Liver (tissue), 8 donors: ENCODE measurements at regions not wholly inside any gene's neighbourhood (a gene's known extent, or its start where the extent isn't known, plus 50 kb on each side); places are given as distances from the start of the nearest gene placed in this dataset.

Source experiments
- DNase-seq: peaks from one replicate; pipeline ENCODE4 v3.0.0-alpha.2; 2017; ENCODE audit warnings: low spot score
- H3K27ac ChIP-seq, 2 donors: one replicate each; pipeline ENCODE4 v1.7.0; 2013; ENCODE audit warnings: inconsistent platforms in 2 of 2, low read length in 2 of 2, control low read depth in 1 of 2, low read depth in 1 of 2, mild to moderate bottlenecking in 1 of 2
- H3K27me3 ChIP-seq, 4 donors: one replicate each; pipeline versions ENCODE4 v1.6.1 to v1.7.0; 2013; ENCODE audit warnings: low read length in 3 of 4, inconsistent platforms in 1 of 4, mild to moderate bottlenecking in 1 of 4, moderate library complexity in 1 of 4; ENCODE audit not compliant: control insufficient read depth in 4 of 4, insufficient read depth in 4 of 4
- H3K36me3 ChIP-seq, 4 donors: one replicate each; pipeline versions ENCODE4 v1.6.1 to v1.7.0; 2013; ENCODE audit warnings: low read length in 3 of 4, mild to moderate bottlenecking in 3 of 4, low read depth in 1 of 4, moderate library complexity in 1 of 4; ENCODE audit not compliant: control insufficient read depth in 4 of 4, insufficient read depth in 3 of 4
- H3K4me1 ChIP-seq, 4 donors: one replicate each; pipeline versions ENCODE4 v1.6.1 to v1.7.0; 2013; ENCODE audit warnings: low read length in 3 of 4, mild to moderate bottlenecking in 3 of 4, moderate library complexity in 1 of 4; ENCODE audit not compliant: control insufficient read depth in 4 of 4, insufficient read depth in 4 of 4
- H3K4me3 ChIP-seq, 3 donors: one replicate each; pipeline versions ENCODE4 v1.6.1 to v1.7.0; 2013; ENCODE audit warnings: low read length in 3 of 3, control low read depth in 1 of 3, low read depth in 1 of 3, mild to moderate bottlenecking in 1 of 3
- H3K9ac ChIP-seq, 2 donors: one replicate each; pipeline ENCODE4 v1.7.0; 2013; ENCODE audit warnings: low read length in 2 of 2, mild to moderate bottlenecking in 2 of 2, moderate library complexity in 2 of 2, control low read depth in 1 of 2, low read depth in 1 of 2
- H3K9me3 ChIP-seq, 4 donors: one replicate each; pipeline versions ENCODE4 v1.6.1 to v1.7.0; 2013; ENCODE audit warnings: low read length in 3 of 4; ENCODE audit not compliant: control insufficient read depth in 4 of 4
- ATF3 ChIP-seq: IDR thresholded peaks from 2 replicates; pipeline ENCODE4 v1.6.1; 2016; ENCODE audit warnings: antibody characterized with exemption
- CTCF ChIP-seq: fragments of 150-350 bp; IDR thresholded peaks from 2 replicates; pipeline ENCODE4 v1.5.1; 2017; ENCODE audit warnings: improper control_type of control experiment, low read depth, low read length; ENCODE audit not compliant: missing input control
- EGR1 ChIP-seq, 2 donors: IDR thresholded peaks; 2 replicates each; pipeline ENCODE4 v1.6.1; 2016 to 2018; ENCODE audit warnings: antibody characterized with exemption in 2 of 2, low read depth in 2 of 2
- FOXA1 ChIP-seq: IDR thresholded peaks from 2 replicates; pipeline ENCODE4 v1.6.1; 2016; ENCODE audit warnings: antibody characterized with exemption
- FOXA2 ChIP-seq: IDR thresholded peaks from 2 replicates; pipeline ENCODE4 v1.6.1; 2016; ENCODE audit warnings: antibody characterized with exemption
- GABPA ChIP-seq, 2 donors: IDR thresholded peaks in 1 of 2; conservative IDR thresholded peaks in 1 of 2; 2 replicates each; pipeline ENCODE4 v1.6.1; 2016; ENCODE audit warnings: antibody characterized with exemption in 2 of 2, mild to moderate bottlenecking in 1 of 2, moderate library complexity in 1 of 2
- HNF4A ChIP-seq, 2 donors: conservative IDR thresholded peaks; 2 replicates each; pipeline ENCODE4 v1.6.1; 2016; ENCODE audit warnings: antibody characterized with exemption in 2 of 2, mild to moderate bottlenecking in 2 of 2
- HNF4G ChIP-seq: IDR thresholded peaks from 2 replicates; pipeline ENCODE4 v1.6.1; 2016; ENCODE audit warnings: antibody characterized with exemption
- JUND ChIP-seq, 2 donors: IDR thresholded peaks; 2 replicates each; pipeline ENCODE4 v1.6.1; 2016; ENCODE audit warnings: antibody characterized with exemption in 2 of 2
- MAX ChIP-seq: IDR thresholded peaks from 2 replicates; pipeline ENCODE4 v1.6.1; 2016; ENCODE audit warnings: antibody characterized with exemption
- NR2F2 ChIP-seq: IDR thresholded peaks from 2 replicates; pipeline ENCODE4 v1.6.1; 2016; ENCODE audit warnings: antibody characterized with exemption
- RAD21 ChIP-seq, 2 donors: IDR thresholded peaks; 2 replicates each; pipeline ENCODE4 v1.6.1; 2016; ENCODE audit warnings: antibody characterized with exemption in 2 of 2, mild to moderate bottlenecking in 2 of 2
- REST ChIP-seq: IDR thresholded peaks from 2 replicates; pipeline ENCODE4 v1.6.1; 2016; ENCODE audit warnings: antibody characterized with exemption, mild to moderate bottlenecking
- RXRA ChIP-seq, 2 donors: IDR thresholded peaks; 2 replicates each; pipeline ENCODE4 v1.6.1; 2017 to 2018; ENCODE audit warnings: antibody characterized with exemption in 2 of 2, mild to moderate bottlenecking in 1 of 2
- SP1 ChIP-seq: IDR thresholded peaks from 2 replicates; pipeline ENCODE4 v1.6.1; 2018; ENCODE audit warnings: antibody characterized with exemption, mild to moderate bottlenecking
- TAF1 ChIP-seq: conservative IDR thresholded peaks from 2 replicates; pipeline ENCODE4 v1.6.1; 2016; ENCODE audit warnings: antibody characterized with exemption, mild to moderate bottlenecking
- YY1 ChIP-seq: IDR thresholded peaks from 2 replicates; pipeline ENCODE4 v1.6.1; 2016; ENCODE audit warnings: antibody characterized with exemption, mild to moderate bottlenecking
- ZBTB33 ChIP-seq: IDR thresholded peaks from 2 replicates; pipeline ENCODE4 v1.6.1; 2016; ENCODE audit warnings: antibody characterized with exemption
- WGBS: extraction: QIAGEN DNeasy Blood & Tissue Kit; methylation state at CpG from one replicate; pipeline ENCODE4 v1.1.7; 2013; 5-methylcytosine and 5-hydroxymethylcytosine counted together
- donor health status: healthy.
- donor health status: healthy.
- donor health status: healthy.
- donor health status: healthy.
- donor health status: healthy.

- no peaks in the 10 kb centered on the region for H3K27me3 ChIP-seq
- no peaks in the 10 kb centered on the region for H3K9me3 ChIP-seq
- no peak for DNase-seq
- H3K4me3 ChIP-seq, result no peak overlapping the region
- no peak overlapping the region for H3K9ac ChIP-seq
- peak overlapping the region; percentile 73 for H3K27ac ChIP-seq
- no peaks in the 10 kb centered on the region for H3K36me3 ChIP-seq
- WGBS, result 51% methylated on average over 10 of the region's 10 CpGs
- H3K4me1 ChIP-seq, result peaks cover 5 to 35% (median 25%) of the 10 kb centered on the region in 4 donors
- no peak for TF ChIP-seq FOXA1
- TF ChIP-seq RXRA (IDR thresholded peaks at IDR 0.05), result peak; percentile 80 to 87
- peak; percentile 25 for TF ChIP-seq ZBTB33
- peak; percentile 26 for TF ChIP-seq MAX
- TF ChIP-seq REST, result peak; percentile 36
- TF ChIP-seq NR2F2, result no peak
- peak; percentile 43 for TF ChIP-seq FOXA2
- peak; percentile 19 for TF ChIP-seq ATF3
- TF ChIP-seq GABPA (IDR thresholded peaks at IDR 0.05 in 1 of 2, conservative IDR thresholded peaks at IDR 0.05 in 1 of 2), result no peak
- TF ChIP-seq JUND (IDR thresholded peaks at IDR 0.05), result peak; percentile 49 to 52
- TF ChIP-seq TAF1, result no peak
- TF ChIP-seq RAD21 (IDR thresholded peaks at IDR 0.05), result peak; percentile 42 to 44
- TF ChIP-seq SP1, result peak; percentile 74
- peak; percentile 76 to 79 for TF ChIP-seq HNF4A (conservative IDR thresholded peaks at IDR 0.05)
- TF ChIP-seq YY1, result peak; percentile 77
- peak; percentile 41 for TF ChIP-seq HNF4G
- no peak for TF ChIP-seq EGR1 (IDR thresholded peaks at IDR 0.05; ENCODE audit: low read depth in 2 of 2)
- no peak for TF ChIP-seq CTCF
Observed at GRCh38 chr16:10333321-10334032, 52.4 kb upstream of the ATF7IP2 start.
